ENCODE measurements at regions not wholly inside any gene's neighbourhood (a gene's known extent, or its start where the extent isn't known, plus 50 kb on each side); places are given as distances from the start of the nearest gene placed in this dataset.

DNA sequence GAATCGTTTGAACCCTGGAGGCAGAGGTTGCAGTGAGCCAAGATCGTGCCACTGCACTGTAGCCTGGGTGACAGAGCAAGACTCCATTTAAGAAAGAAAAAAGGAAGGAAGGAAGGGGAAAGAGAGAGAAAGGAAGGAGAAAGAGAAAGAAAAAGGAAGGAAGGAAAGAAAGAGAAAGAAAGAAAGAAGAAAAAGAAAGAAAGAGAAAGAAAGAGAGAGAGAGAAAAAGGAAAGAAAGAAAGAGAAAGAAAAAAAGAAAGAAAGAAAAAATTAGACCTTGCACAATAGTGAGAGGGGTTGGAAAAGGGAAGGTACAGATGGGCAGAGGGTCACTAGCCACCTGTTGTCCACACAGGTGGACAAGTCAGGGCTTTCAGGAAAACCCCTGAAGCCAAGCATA, 57.6 kb upstream of the RTL6 start:
- DNase-seq (ENCODE audit: low read depth), result no peak

DNA sequence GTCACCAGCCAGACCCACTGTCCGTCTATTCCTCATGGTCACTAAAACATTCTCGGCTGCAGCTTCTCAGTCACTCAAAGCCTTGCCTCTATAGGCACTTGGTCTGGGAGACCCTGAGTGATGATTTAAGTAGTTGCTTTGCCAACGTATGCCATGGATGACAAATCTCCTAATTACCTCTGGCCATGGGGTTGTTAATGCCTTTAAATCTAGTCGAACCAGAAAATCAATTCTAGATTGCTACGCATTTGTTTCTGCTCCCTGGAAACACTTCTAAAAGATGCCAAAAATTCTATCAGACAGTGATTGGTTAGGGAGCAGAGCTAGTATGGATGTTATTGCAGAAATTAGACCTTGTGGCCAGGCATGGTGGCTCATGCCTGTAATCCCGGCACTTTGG, 57.0 kb upstream of the RTL6 start:
- no peak for DNase-seq (ENCODE audit: low read depth)

- no peak for DNase-seq (ENCODE audit: low read depth)
These were observed 56.4 kb upstream of the RTL6 start for GRCh38 chr22:44554411-44554810.

DNA sequence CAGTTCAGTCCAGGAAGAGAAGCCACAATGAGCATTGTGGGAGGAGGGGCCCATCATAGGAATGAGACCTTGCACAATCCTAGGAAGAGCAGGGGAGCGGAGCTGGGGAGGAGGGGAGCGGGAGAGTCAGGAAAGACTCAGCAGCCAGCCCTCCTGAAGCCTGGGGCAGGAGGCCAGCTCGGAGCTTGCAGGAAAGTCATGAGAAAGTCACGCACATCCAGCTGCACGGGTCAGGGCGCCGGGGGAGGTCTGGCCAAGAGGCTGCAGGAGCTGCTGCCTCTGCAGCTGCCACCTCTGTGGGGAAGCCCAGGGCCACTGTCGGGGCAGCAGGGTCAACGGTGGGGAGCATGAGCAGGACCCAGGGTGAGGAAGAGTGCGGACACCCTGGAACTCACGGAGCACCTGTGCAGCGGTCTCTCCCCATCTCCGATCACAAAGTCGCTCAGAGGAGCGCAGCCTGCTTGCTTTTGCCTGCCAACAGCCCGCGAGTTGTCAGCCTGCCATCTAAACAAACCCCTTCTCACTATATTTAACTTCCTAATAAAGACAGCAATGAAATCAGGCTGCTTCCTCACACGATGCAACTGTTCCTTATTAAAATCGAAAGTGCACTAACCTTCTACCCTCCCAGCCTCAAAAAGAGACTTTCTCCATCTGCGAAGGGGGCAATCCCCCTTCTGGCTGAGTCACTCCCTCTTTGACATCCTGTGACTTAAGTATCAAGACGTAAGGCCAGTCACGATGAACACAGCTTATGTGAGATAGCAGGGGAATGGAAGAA, 52.9 kb upstream of the RTL6 start:
- no peak for DNase-seq (ENCODE audit: low read depth)

- no peak for DNase-seq (ENCODE audit: low read depth)
These were observed 51.7 kb upstream of the RTL6 start for GRCh38 chr22:44549701-44550100.

DNA sequence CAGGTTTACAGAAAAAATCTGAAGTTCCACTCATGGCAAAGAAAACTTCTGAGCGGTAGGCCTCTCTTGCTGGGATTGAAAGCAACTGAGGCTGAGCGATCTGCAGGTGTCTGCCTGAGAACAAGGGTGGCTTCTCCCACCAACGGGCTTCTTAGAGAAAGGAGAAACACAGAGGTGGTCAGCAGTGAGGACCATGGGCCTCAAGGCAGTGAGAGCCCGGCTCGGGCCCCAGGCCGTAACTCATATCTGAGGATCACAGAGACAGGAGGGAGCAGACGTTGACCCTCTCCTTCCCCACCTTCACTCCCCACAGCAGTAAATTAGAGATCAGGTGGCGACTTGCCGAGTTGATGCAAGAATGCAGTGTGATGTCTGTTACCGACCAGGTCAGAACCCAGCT, 50.9 kb upstream of the RTL6 start:
- no peak for DNase-seq (ENCODE audit: low read depth)
